A673 (cell line): ENCODE measurements at regions not wholly inside any gene's neighbourhood (a gene's known extent, or its start where the extent isn't known, plus 50 kb on each side); places are given as distances from the start of the nearest gene placed in this dataset.

Experiments used
- EZH2 ChIP-seq: fragments of 200-600 bp; sonication (generic); IDR thresholded peaks from 2 replicates; pipeline ENCODE4 v1.6.1; 2017; ENCODE audit warnings: borderline replicate concordance, low read depth, mild to moderate bottlenecking, mixed read lengths, antibody characterized with exemption, low read length; ENCODE audit not compliant: poor library complexity, severe bottlenecking
- TF ChIP-seq, protein P1 (sequence below): fragments of 300-800, 200-600 bp; sonication (generic); conservative IDR thresholded peaks from 2 replicates; pipeline ENCODE4 v1.5.1; 2017; ENCODE audit warnings: low read depth, mild to moderate bottlenecking, antibody characterized with exemption, low read length, moderate library complexity, mixed read lengths

DNA sequence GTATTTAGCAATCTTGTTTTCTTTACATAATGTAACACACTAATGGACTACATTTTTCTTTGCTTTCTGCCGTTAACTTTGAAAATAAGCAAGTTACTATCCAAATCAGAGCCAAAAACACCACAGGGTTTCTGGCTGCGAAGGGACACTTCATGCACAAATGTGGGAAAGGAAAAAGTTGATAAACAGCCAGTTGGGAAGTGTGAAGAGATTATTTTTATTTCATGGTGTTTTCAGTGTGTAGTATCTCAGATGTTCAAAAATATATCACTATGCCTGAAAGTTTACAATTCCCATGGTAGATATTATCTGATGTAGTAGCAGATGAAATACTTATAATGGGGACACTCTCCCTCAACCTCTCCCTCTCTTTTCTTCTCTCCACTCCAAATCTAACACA lies 135.3 kb downstream of the CETN3 start:
- TF ChIP-seq, protein P1, sequence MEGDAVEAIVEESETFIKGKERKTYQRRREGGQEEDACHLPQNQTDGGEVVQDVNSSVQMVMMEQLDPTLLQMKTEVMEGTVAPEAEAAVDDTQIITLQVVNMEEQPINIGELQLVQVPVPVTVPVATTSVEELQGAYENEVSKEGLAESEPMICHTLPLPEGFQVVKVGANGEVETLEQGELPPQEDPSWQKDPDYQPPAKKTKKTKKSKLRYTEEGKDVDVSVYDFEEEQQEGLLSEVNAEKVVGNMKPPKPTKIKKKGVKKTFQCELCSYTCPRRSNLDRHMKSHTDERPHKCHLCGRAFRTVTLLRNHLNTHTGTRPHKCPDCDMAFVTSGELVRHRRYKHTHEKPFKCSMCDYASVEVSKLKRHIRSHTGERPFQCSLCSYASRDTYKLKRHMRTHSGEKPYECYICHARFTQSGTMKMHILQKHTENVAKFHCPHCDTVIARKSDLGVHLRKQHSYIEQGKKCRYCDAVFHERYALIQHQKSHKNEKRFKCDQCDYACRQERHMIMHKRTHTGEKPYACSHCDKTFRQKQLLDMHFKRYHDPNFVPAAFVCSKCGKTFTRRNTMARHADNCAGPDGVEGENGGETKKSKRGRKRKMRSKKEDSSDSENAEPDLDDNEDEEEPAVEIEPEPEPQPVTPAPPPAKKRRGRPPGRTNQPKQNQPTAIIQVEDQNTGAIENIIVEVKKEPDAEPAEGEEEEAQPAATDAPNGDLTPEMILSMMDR, result no peak
- TF ChIP-seq EZH2, result no peak
